Activated naive CD8-positive, alpha-beta T cell treated with anti-CD3 and anti-CD28 coated beads, Interleukin-2, amount 50 U/mL, for 24 hours (primary cell): ENCODE measurements at regions not wholly inside any gene's neighbourhood (a gene's known extent, or its start where the extent isn't known, plus 50 kb on each side); places are given as distances from the start of the nearest gene placed in this dataset.
"Not testable (repeated sequence)": the region's sequence is repeated elsewhere in the genome, so short reads cannot be mapped to it uniquely, and the experiment has no call there.

Source experiments
- ATAC-seq: fragments of 150-1000 bp; cut with Tn5 transposase; one replicate; pipeline ENCODE4 v1.10.0; 2021
- DNase-seq: peaks from one replicate; pipeline ENCODE4 v3.0.0; 2021
- H3K27ac Mint-ChIP-seq: one replicate; pipeline ENCODE4 v1.8.0; 2021; ENCODE audit warnings: mild to moderate bottlenecking, mixed read lengths
- H3K27me3 Mint-ChIP-seq: one replicate; pipeline ENCODE4 v1.8.0; 2021; ENCODE audit warnings: mixed read lengths
- H3K36me3 Mint-ChIP-seq: one replicate; pipeline ENCODE4 v1.8.0; 2021; ENCODE audit warnings: low read depth, mixed read lengths
- H3K4me1 Mint-ChIP-seq: one replicate; pipeline ENCODE4 v1.8.0; 2021; ENCODE audit warnings: mixed read lengths
- H3K4me3 Mint-ChIP-seq: one replicate; pipeline ENCODE4 v1.8.0; 2021; ENCODE audit warnings: mild to moderate bottlenecking, moderate library complexity, mixed read lengths
- H3K9me3 Mint-ChIP-seq: one replicate; pipeline ENCODE4 v1.8.0; 2021; ENCODE audit warnings: mixed read lengths

DNA sequence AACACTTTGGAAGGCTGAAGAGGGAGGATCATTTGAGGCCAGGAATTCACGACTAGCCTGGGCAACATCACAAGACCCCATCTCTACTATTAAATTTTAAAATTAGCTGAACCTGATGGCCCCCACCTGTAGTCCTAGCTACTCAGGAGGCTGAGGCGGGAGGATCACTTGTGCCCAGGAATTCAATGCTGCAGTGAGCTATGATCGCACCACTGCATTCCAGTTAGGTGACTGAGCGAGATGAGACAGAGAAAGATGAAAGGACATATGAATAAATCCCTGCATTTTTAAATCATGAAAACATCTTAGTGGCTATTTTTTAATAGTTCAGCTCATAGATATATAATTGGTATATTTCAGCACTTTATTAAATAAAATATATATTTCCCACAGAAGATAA is 93.8 kb downstream of the GPR63 start:
- no peak overlapping the region for H3K27ac Mint-ChIP-seq
- peaks cover 6% of the 10 kb centered on the region for H3K27me3 Mint-ChIP-seq
- H3K36me3 Mint-ChIP-seq = no peaks in the 10 kb centered on the region
- no peak overlapping the region for H3K4me3 Mint-ChIP-seq
- ATAC-seq = no peak
- DNase-seq = no peak
- no peaks in the 10 kb centered on the region for H3K4me1 Mint-ChIP-seq
- no peaks in the 10 kb centered on the region for H3K9me3 Mint-ChIP-seq

DNA sequence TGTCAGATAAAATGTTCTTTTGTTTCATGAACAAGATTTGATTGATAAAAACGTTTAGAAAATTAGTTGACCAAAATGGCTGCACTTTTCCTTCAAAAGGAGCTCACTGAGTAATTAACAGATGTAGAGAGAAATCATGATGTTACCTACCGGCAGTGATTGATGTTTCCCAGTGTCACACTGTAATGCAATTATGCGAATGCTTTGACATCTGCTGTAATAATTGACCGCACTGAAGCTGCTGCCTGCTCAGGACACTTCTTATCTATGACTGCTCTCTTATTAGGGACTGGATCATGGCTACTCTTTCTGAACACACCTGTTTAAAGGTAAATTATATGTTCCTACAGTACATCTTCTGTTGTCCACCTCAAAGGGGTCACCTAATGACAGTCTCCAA is 94.6 kb downstream of the GPR63 start:
- no peak for DNase-seq
- Mint-ChIP-seq H3K4me3 (no peak overlapping the region), H3K36me3 (no peaks in the 10 kb centered on the region), H3K27me3 (peaks cover 6% of the 10 kb centered on the region), H3K27ac (no peak overlapping the region), H3K4me1 (no peaks in the 10 kb centered on the region), H3K9me3 (no peaks in the 10 kb centered on the region)
- no peak for ATAC-seq

DNA sequence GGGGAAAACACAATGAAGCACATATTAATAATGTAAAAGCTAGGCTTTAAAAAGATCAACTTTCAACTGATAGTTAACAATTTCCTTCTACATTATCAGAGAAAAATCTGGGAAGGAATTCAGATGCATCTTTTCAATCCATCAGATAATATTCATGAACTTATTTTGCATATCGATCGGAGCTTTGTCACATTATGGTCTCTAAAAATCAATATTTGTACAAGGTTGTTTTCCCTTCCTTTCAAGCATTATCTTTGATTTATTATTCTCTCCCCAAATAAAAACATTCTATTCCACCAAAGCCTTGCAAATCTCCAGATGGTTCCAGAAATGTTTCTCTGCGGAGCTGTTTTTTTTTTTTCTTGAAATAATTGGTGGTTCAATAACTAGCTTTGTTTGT is 101.9 kb downstream of the GPR63 start:
- no peak for ATAC-seq
- Mint-ChIP-seq H3K4me3 (no peak overlapping the region), H3K27me3 (no peaks in the 10 kb centered on the region), H3K9me3 (no peaks in the 10 kb centered on the region), H3K27ac (no peak overlapping the region), H3K36me3 (no peaks in the 10 kb centered on the region), H3K4me1 (no peaks in the 10 kb centered on the region)
- DNase-seq = no peak

DNA sequence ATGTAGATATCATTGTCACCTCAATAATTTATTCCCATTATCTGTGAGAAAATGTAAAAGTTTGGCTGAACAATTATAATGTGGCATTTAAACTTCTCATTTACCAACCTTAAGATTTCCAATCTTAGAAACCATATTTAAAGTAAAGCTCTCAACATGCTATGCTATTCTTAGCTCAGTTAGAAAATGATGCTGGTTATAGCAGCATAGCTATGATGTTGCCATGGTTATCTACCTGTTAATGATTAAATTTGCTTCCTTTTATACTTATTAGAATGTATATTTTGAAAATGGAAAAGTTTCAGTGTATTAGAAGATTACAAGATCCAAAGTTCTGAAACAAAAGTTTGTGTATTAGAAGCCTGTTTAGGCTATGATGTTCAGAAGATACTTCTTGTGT is 110.1 kb downstream of the GPR63 start:
- no peak for DNase-seq
- Mint-ChIP-seq H3K36me3 (no peaks in the 10 kb centered on the region), H3K4me1 (no peaks in the 10 kb centered on the region), H3K27me3 (peaks cover 11% of the 10 kb centered on the region), H3K4me3 (no peak overlapping the region), H3K9me3 (no peaks in the 10 kb centered on the region), H3K27ac (no peak overlapping the region)
- no peak for ATAC-seq

DNA sequence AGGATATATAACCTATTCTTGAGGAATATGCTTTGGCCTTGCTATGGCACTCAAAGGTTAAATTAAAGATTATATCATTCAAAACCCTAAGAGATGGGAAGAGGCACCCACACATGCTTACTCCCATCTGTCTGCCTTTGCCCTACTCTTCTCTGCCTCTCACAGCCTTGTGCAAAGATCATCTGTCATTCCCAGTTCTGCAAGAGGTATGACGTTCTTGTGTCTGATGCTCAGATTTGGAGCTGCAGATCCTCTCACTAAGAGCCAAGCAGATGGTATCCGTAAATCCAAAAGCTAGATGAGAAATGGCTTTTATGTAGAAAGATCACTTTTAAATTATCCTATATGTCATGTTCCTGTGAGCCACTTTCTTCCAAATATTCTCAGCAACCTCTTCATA is 112.0 kb downstream of the GPR63 start:
- no peaks in the 10 kb centered on the region for H3K36me3 Mint-ChIP-seq

DNA sequence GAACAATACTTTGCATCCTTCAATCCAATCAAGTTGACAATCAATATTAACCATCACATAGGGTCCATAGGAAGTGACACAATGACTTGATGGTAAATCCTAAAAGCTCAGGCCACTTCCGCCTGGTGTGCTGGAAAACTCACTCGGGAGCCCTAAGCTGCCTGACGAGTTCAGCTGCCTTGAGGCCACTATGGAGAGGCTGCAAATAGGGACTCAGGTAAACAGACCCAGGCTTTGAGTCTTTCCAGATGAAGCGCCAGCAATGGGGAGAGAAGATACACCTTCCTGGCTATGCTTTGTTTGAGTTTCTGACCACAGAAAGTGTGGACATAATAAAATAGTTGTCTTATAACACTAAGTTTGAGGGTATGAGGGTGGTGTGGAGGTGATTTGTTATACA is 112.6 kb downstream of the GPR63 start:
- H3K27me3 Mint-ChIP-seq = peaks cover 14% of the 10 kb centered on the region
- ATAC-seq (no peak), DNase-seq (no peak)
- H3K27ac Mint-ChIP-seq = no peak overlapping the region
- H3K9me3 Mint-ChIP-seq = no peaks in the 10 kb centered on the region
- no peaks in the 10 kb centered on the region for H3K4me1 Mint-ChIP-seq
- no peak overlapping the region for H3K4me3 Mint-ChIP-seq
- H3K36me3 Mint-ChIP-seq = no peaks in the 10 kb centered on the region

More for the DNA sequence above, 112.0 kb downstream of the GPR63 start:
- DNase-seq (no peak), ATAC-seq (no peak)
- Mint-ChIP-seq H3K4me3 (no peak overlapping the region), H3K9me3 (no peaks in the 10 kb centered on the region), H3K27me3 (peaks cover 14% of the 10 kb centered on the region), H3K4me1 (no peaks in the 10 kb centered on the region), H3K27ac (no peak overlapping the region)

DNA sequence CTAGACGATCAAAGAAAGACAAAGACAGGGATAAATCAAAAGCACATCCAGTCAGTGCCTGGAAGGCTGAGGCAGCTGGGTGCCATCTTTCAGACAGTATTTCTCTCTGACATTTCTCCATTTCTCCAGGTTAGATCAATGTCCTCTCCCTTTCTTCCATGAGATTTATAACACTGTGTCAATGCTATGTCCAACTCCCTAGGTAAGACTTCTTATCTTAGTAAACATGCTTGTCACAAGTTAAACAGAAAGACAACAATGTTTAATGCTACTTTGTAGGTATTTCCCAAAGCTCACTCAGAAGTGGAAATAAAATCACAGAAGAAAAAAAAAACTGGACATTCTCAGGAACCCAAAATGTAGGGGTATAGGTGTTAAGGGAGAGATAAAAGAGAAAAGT is 113.9 kb downstream of the GPR63 start:
- no peak for ATAC-seq
- H3K27ac Mint-ChIP-seq = no peak overlapping the region
- no peak overlapping the region for H3K4me3 Mint-ChIP-seq
- H3K9me3 Mint-ChIP-seq = no peaks in the 10 kb centered on the region
- no peaks in the 10 kb centered on the region for H3K4me1 Mint-ChIP-seq
- DNase-seq = no peak
- peaks cover 14% of the 10 kb centered on the region for H3K27me3 Mint-ChIP-seq
- H3K36me3 Mint-ChIP-seq = no peaks in the 10 kb centered on the region

DNA sequence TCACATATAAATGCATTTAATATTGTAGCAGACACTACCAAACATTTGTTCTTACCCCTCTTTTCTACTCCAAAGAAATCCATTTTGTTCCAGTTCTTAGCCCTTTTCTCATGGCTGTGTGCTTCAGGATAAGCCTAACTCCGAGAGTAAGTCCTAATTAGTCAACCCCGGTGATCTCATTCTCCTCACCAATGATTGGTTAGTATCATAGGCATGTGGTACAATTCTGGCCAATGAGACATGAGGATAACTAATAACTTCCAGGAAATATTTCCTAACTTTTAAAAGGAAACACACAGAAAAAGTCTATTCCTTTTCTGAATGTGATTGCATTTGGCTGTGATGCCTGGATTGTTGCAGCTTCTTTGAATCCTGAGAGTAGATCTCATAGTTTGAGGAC is 116.0 kb downstream of the GPR63 start:
- Mint-ChIP-seq H3K4me3 (no peak overlapping the region), H3K9me3 (no peaks in the 10 kb centered on the region), H3K27me3 (peaks cover 14% of the 10 kb centered on the region), H3K4me1 (no peaks in the 10 kb centered on the region), H3K36me3 (no peaks in the 10 kb centered on the region), H3K27ac (no peak overlapping the region)
- DNase-seq = no peak
- ATAC-seq = no peak

DNA sequence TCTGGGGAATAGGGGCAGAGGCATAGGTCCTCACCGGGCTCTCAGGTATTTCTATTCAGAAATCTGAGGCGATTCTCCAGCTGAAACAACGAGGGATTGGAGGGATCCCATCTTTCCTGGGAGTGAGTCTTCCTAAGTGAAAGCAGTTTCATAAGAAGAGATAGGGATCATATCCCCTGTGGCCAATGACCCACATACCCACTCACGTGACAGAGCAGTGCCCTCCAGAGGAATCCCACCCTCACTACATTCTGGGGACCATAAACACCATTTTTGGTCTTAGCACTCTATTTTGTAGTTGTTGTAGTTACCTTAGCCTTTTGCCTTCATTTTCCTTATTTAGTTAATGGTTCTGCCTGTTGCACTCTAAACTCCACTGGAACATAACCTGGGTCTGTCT is 121.1 kb downstream of the GPR63 start:
- Mint-ChIP-seq H3K4me1 (no peaks in the 10 kb centered on the region), H3K9me3 (no peaks in the 10 kb centered on the region), H3K4me3 (no peak overlapping the region), H3K27ac (no peak overlapping the region), H3K27me3 (peaks cover 3% of the 10 kb centered on the region), H3K36me3 (no peaks in the 10 kb centered on the region)
- ATAC-seq = no peak
- DNase-seq = no peak

DNA sequence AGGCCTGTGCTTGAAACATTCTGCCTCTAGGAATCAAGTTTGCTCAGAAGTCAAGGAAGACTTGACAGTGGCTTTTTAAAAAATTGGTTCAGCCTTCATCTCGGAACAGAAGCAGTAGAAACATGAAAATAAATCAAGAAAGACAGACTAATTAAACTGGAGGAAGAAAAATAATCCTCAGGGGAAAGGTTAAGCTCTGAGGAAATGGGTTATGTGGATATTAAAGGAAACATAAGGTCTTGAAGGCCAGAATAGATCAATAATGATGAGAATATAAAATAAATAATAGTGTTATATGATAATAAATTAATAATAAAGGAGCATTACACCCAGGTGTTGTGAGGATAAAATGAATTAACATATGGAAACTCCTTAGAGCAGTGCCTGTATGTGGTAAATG is 121.7 kb downstream of the GPR63 start:
- Mint-ChIP-seq H3K4me1 (no peaks in the 10 kb centered on the region), H3K27me3 (no peaks in the 10 kb centered on the region), H3K9me3 (no peaks in the 10 kb centered on the region), H3K36me3 (no peaks in the 10 kb centered on the region), H3K27ac (no peak overlapping the region), H3K4me3 (no peak overlapping the region)
- no peak for ATAC-seq
- no peak for DNase-seq

DNA sequence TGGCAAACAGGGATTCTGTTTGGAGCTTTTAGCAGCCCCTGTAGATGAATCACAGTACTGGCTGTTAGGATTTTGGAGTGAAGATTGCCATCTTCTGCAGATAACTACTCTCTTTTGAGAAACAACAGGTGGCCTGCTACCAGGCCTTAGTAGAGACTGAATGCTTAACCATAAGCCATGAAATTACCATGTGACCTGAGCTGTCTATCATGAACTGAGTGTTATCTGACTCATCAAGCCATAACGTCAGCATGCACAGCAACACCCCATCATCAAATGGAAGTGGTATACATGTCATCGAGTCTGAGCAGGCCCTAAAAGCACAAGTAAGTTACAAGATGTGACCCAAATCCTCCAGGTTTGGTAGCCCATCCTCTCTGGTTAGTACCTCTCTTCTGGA is 132.6 kb downstream of the GPR63 start:
- Mint-ChIP-seq H3K4me3 (no peak overlapping the region), H3K27ac (no peak overlapping the region), H3K36me3 (no peaks in the 10 kb centered on the region), H3K4me1 (no peaks in the 10 kb centered on the region), H3K9me3 (no peaks in the 10 kb centered on the region), H3K27me3 (no peaks in the 10 kb centered on the region)
- ATAC-seq = peak; percentile 81
- no peak for DNase-seq

DNA sequence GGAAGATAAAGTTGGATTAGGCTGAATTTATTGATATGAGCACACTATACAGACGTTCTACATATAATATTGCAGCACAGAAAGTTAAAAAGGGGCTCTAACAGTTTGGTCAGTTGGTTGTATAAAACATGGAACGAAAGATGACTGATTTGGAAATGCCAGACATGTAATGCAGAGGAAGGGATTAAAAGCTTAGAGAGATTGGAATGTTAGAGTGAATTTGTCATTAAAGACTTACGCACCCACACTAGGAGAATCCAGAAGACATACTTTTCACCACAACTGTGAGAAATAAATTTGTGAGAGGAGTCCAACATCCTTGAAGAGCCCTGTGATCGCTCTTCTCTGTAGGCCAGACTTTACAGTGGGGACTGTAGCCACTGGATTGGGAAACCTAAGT is 134.7 kb downstream of the GPR63 start:
- Mint-ChIP-seq H3K4me3 (no peak overlapping the region), H3K27ac (no peak overlapping the region), H3K36me3 (no peaks in the 10 kb centered on the region), H3K4me1 (no peaks in the 10 kb centered on the region), H3K9me3 (no peaks in the 10 kb centered on the region), H3K27me3 (peaks cover 4% of the 10 kb centered on the region)
- ATAC-seq (no peak), DNase-seq (no peak)

DNA sequence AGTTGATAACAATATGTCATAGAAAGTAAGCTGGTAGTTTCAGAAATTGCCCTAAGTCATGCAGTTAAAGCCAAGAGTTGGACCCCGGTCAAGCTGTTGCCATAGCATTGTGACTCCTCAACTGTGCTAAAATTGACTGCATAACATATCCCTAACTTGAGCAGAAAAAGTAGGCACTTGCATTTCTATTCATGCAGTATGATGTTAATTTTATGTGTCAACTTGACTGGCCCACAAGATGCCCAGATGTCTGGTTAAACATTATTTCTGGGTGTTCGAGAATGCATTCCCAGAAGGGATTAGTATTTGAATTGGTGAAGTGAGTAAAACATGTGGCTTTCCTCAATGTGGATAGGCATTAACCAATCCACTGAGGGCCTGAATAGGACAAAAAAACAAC is 136.4 kb downstream of the GPR63 start:
- H3K4me1 Mint-ChIP-seq = no peaks in the 10 kb centered on the region
- H3K4me3 Mint-ChIP-seq = no peak overlapping the region
- DNase-seq (no peak), ATAC-seq (no peak)
- H3K9me3 Mint-ChIP-seq = no peaks in the 10 kb centered on the region
- no peak overlapping the region for H3K27ac Mint-ChIP-seq
- H3K27me3 Mint-ChIP-seq = peaks cover 4% of the 10 kb centered on the region
- H3K36me3 Mint-ChIP-seq = no peaks in the 10 kb centered on the region

DNA sequence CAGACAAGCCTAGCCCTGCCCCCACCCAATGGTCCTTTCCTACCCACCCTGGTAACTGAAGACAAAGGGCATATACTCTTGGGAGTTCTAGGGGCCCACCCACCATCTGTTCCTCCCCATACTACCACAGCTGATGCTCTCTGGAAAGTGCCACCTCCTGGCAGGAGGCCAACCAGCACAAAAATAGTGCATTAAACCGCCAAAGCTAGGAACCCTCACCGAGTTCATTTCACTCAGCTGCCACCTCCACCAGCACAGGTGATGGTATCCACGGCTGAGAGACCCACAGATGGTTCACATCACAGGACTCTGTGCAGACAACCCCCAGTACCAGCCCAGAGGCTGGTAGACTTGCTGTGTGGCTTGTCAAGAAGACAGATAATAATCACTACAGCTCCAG is 131.5 kb downstream of the FHL5 start:
- H3K27ac Mint-ChIP-seq, ATAC-seq, DNase-seq, H3K9me3 Mint-ChIP-seq, H3K36me3 Mint-ChIP-seq, H3K4me3 Mint-ChIP-seq, H3K4me1 Mint-ChIP-seq: not testable (repeated sequence)
- H3K27me3 Mint-ChIP-seq = peaks cover 14% of the 10 kb centered on the region

DNA sequence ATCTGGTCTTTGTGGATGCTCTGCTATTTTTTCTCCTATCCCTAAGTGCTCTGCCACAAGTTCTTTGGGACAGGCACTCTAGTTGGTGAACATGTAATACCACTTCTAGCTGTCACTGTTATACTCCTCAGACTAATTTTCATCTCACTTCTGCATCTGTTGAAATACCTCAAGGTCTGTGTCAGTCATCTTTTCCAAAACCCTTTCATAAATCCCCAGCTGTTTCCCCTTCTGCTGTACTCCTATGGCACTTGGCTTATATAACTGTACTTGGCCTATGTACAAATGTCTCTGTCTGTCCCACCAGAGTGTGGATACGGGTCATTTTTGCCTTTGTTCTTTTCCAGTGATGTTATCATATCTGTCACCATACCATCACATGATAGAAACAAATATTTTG is 124.2 kb downstream of the FHL5 start:
- no peak overlapping the region for H3K27ac Mint-ChIP-seq
- no peak overlapping the region for H3K4me3 Mint-ChIP-seq
- no peak for DNase-seq
- no peaks in the 10 kb centered on the region for H3K4me1 Mint-ChIP-seq
- H3K9me3 Mint-ChIP-seq = no peaks in the 10 kb centered on the region
- peaks cover 6% of the 10 kb centered on the region for H3K27me3 Mint-ChIP-seq
- no peaks in the 10 kb centered on the region for H3K36me3 Mint-ChIP-seq
- no peak for ATAC-seq

DNA sequence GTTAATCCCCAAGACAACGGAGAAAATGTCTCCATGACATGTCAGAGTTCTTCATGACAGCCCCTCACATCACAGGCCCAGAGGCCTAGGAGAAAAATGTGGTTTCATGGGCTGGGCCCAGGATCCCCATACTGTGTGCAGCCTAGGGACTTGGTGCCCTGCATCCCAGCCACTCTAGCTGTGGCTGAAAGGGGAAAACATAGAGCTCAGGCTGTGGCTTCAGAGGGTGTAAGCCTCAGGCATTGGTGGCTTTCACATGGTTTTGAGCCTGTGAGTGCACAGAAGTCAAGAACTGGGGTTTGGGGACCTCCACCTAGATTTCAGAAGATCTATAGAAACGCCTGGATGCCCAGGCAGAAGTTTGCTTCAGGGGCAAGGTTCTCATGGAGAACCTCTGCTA is 122.8 kb downstream of the FHL5 start:
- Mint-ChIP-seq H3K4me1 (no peaks in the 10 kb centered on the region), H3K27me3 (peaks cover 6% of the 10 kb centered on the region), H3K36me3 (no peaks in the 10 kb centered on the region), H3K9me3 (no peaks in the 10 kb centered on the region), H3K4me3 (no peak overlapping the region), H3K27ac (no peak overlapping the region)
- ATAC-seq = no peak
- DNase-seq = no peak
